ENCODE measurements at regions not wholly inside any gene's neighbourhood (a gene's known extent, or its start where the extent isn't known, plus 50 kb on each side); places are given as distances from the start of the nearest gene placed in this dataset.

GRCh38 chr3:19073341-19074105 lies 74.8 kb upstream of the KCNH8 start:
- no peak for TF ChIP-seq CTCF (tag by site-specific recombination; IDR thresholded peaks at IDR 0.05)
- no peak for TF ChIP-seq ZNF121 (tag by site-specific recombination; IDR thresholded peaks at IDR 0.05)
- TF ChIP-seq ZNF274 (IDR thresholded peaks at IDR 0.05; ENCODE audit: low read length) = no peak
- no peak for TF ChIP-seq ZNF274 (tag by site-specific recombination; IDR thresholded peaks at IDR 0.05; ENCODE audit: borderline replicate concordance)
- TF ChIP-seq ZNF785 (tag by site-specific recombination; IDR thresholded peaks at IDR 0.05) = no peak
- no peak for TF ChIP-seq ZNF704 (tag by site-specific recombination; IDR thresholded peaks at IDR 0.05)
- TF ChIP-seq ZNF530 (tag by site-specific recombination; IDR thresholded peaks at IDR 0.05; ENCODE audit: low read depth) = no peak
- TF ChIP-seq ZBTB8A (tag by site-specific recombination; IDR thresholded peaks at IDR 0.05) = no peak
- TF ChIP-seq ZNF146 (tag by site-specific recombination; IDR thresholded peaks at IDR 0.05) = no peak

Data from HEK293 (cell line).